NOMO-1 treated with DMSO at 0.1 percent for 48 hours (cell line): ENCODE measurements at regions not wholly inside any gene's neighbourhood (a gene's known extent, or its start where the extent isn't known, plus 50 kb on each side); places are given as distances from the start of the nearest gene placed in this dataset.
A peak's percentile ranks its signal among the peaks of the same experiment; 100 is the strongest.

ENCODE experiments used
- DNase-seq: peaks from one replicate; lab custom pipeline; 2025; ENCODE audit not compliant: unreplicated experiment; lab: John Stamatoyannopoulos, UW

DNA sequence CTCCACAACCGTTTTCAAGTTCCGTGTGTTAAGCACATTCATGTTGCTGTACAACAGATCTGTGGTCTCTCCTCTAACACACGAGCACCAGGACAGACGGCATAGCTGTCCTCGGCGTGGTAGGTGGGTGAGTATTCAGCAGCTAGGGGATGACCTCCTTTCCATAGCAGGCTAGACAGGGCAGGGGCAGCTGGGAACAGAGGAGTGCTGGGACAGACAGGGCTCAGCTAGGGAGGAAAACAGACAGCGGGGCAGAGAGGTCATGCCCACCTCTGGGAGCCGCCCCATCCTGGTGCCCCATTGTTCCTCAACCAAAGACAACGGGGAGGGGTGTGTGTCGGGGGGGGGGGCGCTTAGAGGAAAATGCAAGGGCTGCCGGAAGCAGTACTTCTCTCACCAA lies 271.5 kb upstream of the FOXQ1 start:
- DNase-seq, result no peak

DNA sequence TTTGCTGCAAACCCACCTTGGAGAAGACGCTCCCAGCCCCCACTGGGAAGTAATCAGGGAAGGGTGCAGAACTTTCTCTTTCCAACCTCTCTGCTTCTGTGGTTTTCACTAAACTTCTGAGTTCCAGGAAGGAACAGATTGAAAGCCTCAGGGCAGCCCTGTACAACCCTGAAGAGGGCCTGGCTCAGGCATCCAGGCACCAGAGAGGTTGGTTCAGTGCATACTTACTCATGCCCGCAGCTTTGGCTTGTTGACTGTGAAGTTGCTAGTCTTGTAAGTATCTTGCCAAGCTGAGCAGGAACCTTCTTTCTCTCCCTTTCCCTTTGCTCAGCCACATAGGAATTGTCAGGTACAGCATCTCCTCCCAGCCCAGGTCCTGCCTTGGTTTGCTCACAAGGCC lies 272.2 kb upstream of the FOXQ1 start:
- DNase-seq, result no peak

DNA sequence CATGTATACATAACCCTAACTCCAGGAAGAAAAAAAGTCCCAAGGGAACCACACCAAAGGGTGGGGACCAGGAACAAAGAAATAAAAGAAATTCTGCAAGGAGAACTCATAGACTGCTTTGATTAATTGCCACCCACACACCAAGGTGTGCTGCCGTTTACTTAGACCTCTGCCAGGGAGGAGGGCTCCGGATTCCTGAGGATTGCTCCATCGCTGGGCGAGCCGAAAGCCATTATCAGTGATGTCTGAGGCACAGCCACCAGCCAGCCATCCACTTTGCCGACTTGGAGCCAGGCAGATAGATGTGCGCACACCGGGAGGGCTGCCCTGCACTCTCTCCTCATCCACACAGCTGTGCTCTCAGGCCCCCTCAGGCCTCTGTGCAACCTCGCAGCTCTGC lies 272.7 kb upstream of the FOXQ1 start:
- DNase-seq, result no peak

DNA sequence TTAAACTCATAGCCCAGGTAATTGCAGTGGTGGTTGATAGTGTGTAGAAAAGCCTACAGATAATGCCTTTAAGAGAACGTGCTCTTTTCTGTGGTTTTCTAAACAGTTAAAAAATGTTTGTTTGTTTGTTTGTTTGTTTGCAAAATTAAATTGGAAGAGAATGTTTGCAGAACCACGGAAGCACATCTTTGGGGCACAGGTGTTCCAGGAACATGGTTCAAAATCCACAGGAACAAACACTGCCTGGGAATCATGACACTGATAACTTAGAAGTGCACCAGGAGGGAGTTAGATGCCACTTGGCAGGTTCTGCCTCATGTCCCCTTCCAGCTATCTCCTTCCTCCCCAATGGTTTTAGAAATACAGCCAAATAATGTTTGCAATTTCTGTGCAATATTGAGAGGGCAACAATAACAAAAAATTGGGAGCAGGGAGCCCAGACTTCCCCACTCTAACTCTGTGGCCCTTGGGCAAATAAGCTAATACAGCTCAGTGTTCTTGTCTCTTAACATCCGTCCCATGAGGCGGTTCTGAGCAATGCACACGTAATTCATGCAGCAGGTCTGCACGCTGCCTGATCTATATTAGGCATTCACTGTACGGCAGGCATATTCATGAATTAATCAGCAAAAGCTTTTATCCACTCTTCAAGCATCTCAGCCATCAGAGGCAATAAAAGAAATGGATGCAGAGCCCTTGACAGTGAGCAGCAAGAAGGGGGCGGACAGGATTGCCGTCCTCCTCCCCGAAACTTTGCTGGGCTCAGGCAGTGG lies 274.3 kb upstream of the FOXQ1 start:
- no peak for DNase-seq

DNA sequence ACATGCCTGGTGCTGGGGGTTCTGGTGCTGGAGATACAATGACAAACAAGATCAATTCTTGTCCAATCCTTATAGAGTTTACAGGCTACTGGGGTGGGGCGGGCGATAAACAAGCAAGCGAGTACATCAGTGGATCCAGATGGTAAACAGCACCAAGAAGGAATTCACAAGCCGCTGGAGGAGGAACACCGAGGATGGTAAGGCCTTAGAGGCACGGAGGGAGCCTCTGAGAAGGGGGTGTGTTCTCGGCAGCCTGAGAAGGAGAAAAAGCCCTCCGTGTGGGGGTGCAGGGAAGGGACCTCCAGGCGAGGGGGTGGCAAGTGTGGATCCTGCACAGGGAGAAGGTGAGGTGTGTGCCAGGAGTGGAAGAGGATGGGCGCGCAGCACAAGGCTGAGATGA lies 276.5 kb upstream of the FOXQ1 start:
- no peak for DNase-seq

DNA sequence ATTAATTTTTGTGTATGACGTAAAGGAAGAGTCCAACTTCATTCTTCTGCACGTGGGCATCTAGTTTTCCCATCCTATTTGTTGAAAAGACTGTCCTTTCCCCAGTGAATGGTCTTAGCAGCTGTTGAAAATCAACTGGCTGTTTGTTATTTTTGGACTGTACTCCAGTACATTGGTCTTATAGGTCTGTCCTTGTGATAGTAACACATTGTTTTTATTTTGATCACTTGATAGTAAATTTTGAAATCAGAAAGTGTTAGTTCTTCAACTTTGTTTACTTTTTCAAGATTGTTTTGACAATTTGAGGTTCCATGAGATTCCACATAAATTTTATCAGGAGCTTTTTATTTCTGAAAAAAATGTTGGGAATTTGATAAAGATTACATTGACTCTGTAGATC lies 280.2 kb upstream of the FOXQ1 start:
- DNase-seq, result no peak

DNA sequence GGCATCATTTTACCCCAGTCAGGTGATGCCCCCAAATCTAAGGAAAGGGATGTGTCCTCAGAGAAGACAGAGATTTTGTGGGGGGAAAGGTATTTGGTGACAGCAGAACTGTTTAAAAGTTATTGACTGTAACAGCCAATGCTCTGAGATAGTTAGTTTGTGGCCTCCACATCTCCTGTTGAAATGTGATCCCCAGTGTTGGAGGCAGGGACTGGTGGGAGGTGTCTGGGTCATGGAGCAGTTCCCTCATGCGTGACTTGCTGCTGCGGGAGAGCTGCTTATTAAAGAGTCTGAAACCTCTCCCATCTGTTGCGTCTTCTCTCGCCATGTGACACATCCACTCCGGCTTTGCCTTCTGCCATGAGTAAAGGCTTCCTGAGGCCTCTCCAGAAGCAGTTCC lies 282.8 kb upstream of the FOXQ1 start:
- DNase-seq, result no peak

DNA sequence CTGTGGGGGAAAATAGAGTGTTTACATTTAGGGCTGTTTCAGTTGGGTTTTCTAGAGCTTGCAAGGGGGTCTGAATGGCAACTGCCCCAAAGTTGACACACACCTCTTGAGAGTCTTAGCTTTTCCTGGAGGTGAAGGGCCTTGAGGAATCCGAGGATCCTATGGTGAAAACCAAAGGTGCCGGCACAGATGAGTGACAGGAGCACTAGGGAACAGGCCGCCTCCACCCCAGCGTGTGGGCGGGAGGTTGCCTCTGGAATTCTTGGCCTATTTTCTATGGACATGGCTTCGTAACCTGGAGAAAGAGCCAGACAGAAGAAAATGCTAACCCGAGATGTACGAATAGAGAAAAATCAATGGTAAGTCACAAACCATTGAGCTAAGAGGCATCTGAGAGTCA lies 283.2 kb upstream of the FOXQ1 start:
- DNase-seq, result no peak

DNA sequence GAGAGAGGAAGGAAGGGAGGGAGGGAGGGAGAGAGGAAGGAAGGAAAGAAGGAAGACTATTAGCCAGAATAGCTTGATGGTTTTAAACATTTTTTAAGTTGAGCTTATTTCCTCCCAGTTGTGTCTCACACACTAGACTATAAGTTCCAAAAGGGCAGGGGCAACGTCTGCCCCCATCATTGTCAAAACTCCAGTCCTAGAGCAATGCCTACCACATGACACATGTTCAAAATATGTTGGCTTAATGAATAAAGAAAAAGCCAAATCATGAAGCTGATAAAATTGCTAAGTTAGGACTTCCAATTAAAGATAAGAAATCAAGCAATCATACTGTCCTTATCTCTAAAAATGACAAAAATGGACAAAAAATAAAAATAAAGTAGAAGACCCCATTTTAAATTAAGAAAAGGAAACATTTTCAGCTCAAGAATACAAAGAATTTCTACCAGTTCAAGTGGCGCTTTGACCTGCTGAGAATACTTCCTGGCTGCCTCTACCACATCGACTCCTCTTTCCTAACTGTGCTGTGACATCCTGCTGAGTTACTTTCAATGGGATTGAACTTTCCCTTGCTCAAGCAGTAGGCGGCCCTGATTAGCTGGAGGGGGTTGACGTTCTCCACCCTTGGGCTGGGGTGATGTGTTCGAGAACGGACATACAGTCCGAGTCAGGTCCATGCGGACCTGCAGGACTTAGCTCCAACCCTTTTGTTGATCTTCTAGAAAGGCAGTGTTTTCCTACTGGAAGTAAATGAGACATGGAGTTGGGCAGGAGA lies 283.9 kb upstream of the FOXQ1 start:
- DNase-seq, result no peak

DNA sequence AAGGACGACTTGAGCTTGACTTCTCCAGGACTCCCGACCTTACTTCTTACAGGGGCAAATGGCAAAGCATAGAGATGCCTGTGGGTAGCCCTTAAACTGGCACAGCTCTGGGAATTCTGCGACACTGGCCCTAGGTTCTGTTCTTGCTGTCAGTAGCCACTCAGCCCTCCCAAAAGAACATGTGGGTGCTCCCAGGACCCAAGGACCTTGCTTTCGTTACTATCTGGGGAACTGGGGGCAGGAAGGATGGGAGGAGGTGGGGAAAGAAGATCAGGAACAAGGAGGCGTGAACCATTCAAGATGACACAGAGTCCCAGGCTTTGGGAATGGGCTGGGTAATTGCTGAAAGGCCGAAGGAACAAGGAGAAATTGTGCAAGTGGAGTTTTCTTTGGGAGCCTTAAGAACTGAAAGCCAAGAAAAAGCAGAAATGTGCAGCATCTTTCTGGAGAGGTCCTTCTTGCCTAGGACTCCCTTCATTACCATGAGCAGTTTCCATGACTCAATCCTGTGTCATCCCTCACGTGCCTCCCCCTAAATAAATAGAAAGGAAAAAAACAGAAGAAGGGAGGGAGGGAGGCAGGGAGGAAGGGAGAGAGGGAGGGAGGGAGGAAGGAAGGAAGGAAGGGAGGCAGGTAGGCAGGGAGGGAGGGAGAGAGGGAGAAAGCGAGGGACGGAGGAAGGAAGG lies 284.6 kb upstream of the FOXQ1 start:
- DNase-seq, result no peak

DNA sequence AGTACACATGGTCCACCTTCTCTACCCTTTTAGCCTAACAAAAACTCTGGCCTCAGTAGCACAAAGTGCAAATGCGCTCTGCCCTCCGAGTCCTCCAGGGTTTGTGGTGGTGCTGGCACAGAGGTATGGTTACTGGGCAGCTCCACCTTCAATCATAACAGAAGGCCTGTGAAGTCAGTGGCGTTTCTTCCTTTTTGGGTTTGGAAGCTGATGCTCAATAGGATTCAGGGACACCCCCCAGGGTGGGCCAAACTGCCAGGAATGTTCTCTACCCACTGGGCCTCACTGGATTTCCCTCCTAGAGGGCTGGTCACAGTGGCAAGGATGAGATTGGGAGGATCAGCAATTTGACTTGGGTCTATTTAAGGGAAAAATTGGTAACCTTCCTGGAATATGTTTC lies 286.1 kb upstream of the FOXQ1 start:
- no peak for DNase-seq

DNA sequence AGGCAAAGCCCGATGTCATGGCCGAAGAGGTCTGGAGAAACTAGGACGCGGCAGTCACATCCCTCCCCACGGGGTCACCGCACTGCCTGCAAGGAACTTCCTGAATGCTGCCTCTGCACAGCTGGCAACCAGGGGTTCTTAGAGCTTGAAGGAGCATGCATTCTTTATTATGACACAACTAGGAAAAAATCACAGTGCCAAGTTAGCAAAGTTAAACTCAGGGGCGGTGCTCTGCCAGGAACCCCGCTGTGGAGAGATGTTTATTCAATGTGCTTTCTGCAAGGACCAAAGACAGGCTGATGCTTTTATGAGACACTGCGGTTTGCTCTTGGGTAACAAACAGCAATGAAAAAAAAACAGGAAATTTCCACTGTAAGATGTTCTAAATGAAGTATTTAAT lies 287.3 kb upstream of the FOXQ1 start:
- peak; percentile 46 for DNase-seq

DNA sequence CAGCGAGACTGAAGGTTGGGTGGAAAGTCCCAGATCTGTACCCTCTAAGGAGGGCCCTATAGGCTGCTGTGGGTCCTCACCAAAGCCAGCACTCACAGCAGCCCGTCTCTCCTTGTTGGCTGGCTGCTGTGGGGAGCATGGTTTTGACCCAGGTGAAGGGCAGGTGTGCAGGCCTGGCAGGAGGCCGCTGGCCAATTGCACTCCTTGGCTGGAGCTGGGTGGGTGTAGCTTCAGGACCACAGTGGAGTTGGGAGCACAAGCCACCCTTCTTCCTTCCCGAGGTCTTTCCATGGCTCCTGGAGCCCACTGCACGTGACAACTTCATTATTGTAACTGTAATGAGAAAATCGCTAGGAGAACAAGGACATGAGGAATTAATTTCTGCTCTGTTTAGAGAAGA lies 287.7 kb upstream of the FOXQ1 start:
- no peak for DNase-seq

DNA sequence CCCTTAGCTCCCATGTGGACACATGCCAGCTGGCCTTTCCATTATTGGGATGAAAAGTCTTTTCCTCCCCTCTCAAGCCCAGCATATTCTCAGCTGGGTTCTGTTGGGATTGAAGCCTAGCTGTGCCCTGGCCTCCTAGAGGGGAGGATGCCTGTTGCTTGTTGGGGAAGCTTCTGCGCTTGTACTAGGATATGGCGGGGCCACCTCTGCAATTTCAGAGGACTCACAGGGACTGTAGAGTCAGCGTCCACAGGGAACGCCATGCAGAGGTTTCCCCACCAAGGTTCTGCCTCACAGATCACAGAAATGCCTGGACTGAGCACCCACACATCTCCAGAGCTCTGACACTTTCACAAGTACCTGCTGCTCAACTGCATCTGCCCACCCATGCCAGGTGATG lies 288.7 kb upstream of the FOXQ1 start:
- no peak for DNase-seq

DNA sequence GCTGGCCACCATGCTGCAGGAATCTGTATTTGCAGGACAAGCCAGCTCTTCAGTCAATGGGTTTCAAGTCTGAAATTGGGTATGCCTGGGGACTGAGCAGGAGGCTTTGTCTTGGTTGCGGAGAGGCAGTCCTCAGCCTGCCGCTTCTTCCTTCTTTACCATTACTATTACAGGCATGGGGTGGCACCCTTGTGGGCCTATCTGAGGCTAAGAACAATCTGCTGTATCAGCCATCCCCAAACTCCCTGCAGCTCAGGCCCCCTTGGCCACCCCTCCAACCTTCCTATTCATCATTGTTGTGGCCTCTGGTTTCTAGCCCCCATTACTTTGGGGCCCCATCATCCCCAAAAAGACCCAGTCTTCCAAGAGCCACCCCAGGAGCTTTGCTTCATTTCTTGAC lies 289.2 kb upstream of the FOXQ1 start:
- no peak for DNase-seq

DNA sequence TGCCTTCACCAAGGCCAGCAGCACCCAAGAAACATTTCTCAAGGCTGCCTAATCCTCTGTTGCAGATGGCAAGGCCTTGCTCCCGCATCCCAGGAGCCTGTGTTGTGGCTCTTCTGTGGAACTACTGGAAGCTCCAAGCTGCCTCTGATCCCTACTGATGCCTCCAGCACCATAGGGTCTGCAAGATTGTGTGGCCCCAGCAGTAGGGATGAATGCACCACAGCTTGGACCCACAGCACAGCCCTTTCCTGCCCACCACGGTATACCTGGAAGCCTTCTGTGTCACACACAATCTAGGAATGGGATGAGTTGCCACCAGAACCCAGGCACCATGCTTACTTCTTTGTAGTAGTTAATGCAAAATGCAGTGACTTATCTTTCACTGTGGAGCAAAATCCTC lies 291.1 kb upstream of the FOXQ1 start:
- no peak for DNase-seq

DNA sequence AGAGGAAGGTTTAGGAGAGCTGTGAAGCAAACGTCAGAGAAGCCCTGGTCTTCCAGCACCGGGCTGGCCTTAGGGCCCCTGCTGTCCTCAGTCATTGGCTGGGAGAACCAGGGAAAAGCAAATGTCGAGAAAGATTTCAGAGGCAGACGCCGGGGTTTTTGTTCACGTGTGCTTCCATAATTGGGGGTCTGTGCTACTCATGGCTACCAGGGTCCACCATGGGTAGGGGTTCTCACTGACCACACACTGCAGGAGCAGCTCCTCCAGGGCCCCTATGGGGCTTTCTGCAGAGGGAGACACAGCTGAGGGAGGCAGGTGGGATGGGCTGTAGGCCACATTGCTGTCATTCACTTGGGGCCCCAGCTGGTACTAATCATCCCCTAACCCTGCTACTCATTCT lies 291.8 kb upstream of the FOXQ1 start:
- no peak for DNase-seq

DNA sequence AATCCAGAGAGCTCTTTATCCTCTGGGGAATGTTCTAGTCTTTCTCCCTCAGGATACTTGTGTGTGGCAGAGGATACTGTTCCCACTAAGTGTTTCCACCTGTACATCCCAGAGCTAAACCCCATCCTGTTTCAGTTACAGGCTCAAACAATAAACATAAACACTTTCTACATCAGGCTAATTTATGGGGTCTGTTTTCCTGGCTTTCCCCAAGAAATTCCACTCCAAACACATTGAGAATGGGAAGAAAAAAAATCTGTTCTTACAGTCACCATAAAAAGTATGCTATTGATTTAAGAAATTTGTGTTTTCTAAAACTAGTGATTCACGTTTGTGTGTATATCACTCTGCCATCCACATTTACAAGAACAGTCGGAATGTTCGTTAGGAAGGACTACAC lies 293.9 kb upstream of the FOXQ1 start:
- no peak for DNase-seq

DNA sequence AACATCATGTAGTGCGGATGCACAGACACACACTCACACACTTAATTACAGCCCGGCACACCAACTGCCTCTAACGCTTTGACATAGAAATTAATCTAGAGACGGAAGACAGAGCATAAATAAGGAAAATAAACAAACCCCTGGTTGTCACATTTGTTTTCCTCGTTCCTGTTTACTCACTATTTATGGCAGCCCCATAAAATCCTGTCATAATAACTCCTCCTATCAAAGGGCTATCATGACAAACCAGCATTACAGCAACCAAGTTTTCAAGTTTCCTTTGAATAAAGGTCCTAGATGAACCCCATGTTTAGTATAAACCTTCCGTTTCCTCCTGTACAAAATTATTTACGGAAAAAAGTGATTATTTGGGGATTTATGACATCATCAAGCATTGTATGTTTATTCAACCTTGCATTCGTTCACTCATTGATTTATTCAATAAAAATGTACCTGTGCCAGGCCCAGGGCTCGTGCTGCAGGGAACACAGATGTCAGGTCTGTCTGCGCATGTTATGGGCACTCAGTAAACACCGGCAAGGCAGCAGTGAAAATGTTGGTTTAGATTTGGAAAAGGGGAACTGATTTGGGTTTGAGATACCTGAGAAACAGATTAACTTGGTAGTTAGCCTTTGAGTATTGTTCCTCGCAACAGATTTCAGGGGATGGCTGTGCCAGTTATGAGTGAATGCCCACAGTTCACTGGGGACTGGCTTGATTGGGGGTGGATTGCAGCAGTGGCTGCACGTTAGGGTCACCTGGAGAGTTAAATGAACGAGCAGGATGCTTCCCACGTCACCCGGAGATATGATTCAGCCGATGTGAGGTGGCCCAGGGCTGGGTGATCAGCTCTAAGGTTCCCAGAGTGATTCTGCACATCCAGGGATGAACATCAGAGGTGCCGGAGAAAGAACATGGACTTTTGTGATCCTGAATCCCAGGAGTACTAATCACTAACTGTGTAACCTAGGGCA lies 295.3 kb upstream of the FOXQ1 start:
- no peak for DNase-seq

DNA sequence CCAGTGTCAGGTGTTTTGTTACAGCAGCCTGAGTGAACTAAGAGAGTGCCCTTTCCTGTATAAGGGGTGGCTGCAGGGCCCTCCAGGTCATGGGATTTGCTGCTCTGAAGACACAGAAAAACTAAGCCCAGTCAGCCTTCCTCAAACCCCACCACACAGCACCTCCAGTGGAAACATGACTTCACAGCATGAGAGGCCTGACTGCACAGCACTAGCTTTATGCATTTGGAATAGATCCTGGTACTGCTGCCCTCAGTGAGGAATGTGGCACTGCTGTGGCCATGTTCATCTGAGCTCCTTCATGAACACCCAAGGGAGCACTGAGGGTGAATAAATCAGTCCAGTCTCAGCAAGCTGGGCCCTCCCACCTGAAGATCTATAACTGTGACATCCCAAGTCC lies 296.1 kb upstream of the FOXQ1 start:
- no peak for DNase-seq

DNA sequence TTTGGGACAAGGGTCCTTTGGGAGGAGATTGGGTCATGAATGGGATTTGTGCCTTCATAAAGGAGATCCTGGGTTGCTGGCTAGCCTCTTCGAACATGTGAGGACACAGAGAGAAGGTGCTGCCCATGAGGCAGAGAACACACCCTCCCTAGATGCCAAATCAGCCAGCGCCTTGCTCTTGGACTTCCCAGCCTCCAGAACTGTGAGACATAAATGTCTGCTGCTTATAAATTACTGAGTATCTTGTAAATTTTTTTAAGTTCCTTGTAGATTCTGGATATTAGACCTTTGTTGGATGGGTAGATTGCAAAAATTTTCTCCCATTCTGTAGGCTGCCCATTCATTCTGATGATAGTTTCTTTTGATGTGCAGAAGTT lies 297.5 kb upstream of the FOXQ1 start:
- no peak for DNase-seq
